ENCODE measurements at regions not wholly inside any gene's neighbourhood (a gene's known extent, or its start where the extent isn't known, plus 50 kb on each side); places are given as distances from the start of the nearest gene placed in this dataset.
"Not testable (repeated sequence)": the region's sequence is repeated elsewhere in the genome, so short reads cannot be mapped to it uniquely, and the experiment has no call there.

- peak; percentile 32 for DNase-seq
These were observed 1110.6 kb upstream of the ACVR2A start for GRCh38 chr2:146734042-146734820.

GRCh38 chr2:146730882-146731281 is 1113.9 kb upstream of the ACVR2A start:
- DNase-seq, result no peak

DNA sequence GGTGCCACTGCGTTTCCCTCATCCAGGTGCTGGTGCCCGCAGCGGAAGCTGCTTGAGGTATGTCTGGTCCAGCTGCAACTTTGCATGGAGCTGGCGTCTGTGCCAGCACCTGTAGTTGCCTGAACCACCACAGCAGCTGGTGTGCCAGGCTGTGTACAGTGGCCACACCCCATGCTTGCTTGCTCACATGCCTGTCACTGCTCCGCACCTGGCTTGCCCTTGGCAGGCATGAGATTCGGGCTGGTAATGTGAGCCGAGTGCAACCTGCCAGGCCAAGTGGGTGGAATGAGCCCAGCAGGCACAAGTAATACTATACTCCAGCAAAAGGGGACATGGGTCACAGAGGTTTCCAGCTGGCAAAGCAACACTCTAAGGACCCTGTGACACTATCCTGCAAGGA is 1123.3 kb upstream of the ACVR2A start:
- DNase-seq, result peak; percentile 50

DNA sequence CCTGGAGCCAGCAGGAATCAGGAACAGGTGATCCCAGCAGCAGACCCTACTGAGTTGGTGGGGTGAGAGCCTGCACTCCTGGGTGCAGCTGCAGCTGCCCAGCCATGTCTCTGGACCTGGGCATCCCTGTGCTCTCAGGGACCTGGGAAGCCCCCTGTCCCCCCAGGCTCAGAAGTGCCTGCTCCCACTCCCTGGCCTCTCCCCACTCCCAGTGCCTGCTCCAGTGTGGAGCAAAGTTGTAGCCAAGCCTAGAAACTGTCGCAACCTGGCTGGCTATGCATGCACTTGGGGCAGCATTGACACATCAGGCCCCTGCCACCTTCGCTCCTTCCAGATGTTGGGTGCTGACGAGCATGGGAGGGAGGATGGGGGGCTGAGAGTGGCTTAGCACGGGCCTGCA is 1124.7 kb upstream of the ACVR2A start:
- no peak for DNase-seq

- DNase-seq, result no peak
These were observed 1128.2 kb upstream of the ACVR2A start for GRCh38 chr2:146716591-146716990.

GRCh38 chr2:146709004-146709403 is 1135.8 kb upstream of the ACVR2A start:
- DNase-seq, result no peak

- DNase-seq, result no peak
These were observed 1143.6 kb upstream of the ACVR2A start for GRCh38 chr2:146701183-146701582.

GRCh38 chr2:146697307-146697706 is 1147.5 kb upstream of the ACVR2A start:
- no peak for DNase-seq

DNA sequence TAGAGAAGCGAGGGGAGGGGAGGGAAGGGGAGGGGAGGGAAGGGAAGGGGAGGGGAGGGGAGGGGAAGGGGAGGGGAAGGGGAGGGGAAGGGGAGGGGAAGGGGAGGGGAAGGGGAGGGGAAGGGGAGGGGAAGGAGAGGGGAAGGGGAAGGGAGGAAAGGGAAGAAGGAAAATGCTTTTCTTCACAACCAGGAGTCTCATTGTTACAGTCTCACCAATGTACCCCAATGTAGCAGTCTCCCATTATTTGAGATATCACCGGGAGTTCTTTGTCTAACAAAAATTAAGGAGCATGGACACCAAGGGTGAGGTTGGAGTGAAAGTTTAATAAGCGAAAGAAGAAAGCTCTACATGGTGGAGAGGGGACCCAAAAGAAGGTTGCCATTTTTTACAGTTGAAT is 1148.0 kb upstream of the ACVR2A start:
- not testable (repeated sequence) for DNase-seq

DNA sequence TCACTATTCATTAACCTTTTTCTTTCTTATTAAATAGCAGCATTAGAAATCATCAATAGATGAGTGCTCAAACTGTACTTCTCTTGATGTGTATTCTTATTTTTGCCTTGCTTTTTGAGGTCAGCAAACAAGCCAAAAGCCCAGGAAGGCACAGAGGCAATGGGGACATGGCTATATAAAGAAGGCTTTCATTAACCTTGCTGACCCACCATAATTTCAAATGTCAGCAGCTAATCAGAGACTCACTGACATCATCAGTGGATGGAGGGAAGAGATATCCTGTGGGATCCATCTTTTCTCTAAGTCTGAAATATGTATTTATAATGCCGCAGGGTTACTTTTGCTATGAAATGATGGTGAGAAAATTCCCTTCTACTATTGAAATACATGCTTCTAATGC is 1162.8 kb upstream of the ACVR2A start:
- no peak for DNase-seq

DNA sequence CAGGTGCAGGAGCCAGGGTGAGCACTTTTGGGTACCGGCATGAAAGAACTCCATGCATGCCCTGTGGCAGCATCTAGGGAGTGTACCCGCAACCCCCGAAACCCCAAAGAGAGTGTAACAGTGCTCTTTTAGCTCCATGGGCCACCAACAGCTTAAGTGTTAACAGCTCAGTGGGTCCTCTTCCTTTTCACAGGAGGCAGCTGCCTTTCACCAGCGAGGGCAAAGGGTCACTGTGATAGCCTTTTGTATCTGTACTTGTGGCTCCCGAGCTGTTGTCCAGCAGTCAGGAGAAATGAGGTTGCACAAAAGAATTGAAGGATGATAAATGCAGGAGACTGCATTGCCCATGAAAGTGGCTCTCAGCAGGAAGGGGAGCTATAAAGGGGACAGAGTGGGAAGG is 1166.3 kb upstream of the ACVR2A start:
- DNase-seq, result no peak

GRCh38 chr2:146677280-146677679 is 1167.5 kb upstream of the ACVR2A start:
- no peak for DNase-seq

GRCh38 chr2:146669735-146670134 is 1175.1 kb upstream of the ACVR2A start:
- DNase-seq, result no peak

DNA sequence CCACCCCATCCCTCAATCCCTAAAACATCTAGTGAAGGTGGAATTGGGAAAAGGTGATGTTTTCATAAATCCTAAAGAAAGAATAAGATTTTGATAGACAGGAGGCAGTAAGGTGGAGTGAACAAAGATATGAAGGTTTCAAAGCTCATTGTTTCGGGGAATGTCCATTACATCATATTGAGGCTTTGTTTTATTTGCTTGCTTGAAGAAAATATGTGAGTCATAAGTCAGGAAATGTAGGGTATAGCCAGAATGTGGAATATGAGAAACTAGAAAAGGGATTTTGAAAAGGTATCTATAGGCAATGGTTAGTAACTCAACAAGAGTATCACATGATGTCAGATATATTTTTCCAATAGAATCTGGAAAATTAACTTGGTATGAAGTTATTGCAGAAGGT is 1178.5 kb upstream of the ACVR2A start:
- no peak for DNase-seq

DNA sequence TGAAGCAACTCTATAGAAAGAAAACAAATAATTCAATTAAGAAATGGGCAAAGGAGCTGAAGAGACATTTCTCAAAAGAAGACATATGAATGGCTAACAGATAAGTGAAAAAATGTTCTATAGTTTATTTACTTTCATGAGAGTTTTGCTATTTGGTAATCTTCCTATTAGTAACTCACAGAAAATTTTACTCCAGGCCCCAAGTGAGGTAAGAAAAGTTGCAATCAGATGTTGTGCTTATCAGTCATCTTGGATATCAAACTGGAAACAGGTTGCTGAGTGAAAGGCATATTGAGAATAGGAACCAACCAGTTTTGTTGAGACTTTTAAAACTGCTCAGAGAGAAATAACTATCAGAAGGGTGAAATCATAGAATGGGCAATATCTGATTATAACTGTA is 1179.0 kb upstream of the ACVR2A start:
- DNase-seq, result no peak

DNA sequence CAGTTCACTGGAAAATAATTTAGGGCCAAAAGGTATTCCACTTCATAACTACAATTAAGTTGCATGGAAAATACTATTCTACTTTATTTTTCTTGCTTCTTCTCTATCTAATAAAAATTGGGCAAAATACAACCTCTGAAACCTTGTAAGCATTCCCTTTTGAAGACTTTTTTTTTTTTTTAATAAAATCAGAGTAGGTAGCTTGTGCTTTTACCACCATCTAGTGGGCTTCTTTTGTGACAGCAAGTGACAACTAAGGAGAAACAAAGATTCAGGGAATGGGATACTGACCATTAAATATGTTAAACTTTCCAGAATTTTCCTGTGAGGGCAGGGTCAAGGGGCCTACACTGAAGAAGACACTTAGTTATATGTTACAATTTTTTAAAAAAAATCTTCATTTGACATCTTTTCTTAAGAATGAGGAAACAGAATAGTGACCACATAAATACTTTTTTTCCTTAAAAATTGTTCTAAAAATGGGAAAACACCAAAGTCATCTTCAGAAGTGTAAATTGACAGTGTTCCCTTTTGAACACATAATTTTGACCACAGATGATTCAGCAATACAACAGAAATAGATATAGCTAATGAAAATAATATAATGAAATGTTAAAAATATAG is 1183.2 kb upstream of the ACVR2A start:
- DNase-seq, result no peak

- no peak for DNase-seq
These were observed 1184.9 kb upstream of the ACVR2A start for GRCh38 chr2:146659976-146660375.

DNA sequence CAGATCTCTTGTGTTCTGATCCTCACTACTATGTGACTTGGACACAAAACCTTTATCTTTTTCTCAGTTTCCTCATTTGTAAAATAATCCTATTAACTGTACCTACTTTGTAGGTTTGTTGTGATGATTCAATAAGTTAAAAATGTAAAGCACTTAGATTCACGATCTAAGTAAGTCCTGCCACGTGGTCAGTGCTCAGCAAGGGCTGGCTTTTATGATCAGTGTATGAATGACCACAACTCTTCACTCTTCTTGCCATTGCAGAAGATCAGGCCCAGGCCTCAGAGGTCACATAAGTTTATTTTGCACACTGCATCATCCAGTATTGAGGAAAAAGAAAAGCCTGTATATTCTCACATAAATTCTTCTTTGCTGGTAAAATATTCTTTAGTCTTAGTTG is 1192.5 kb upstream of the ACVR2A start:
- DNase-seq, result no peak

DNA sequence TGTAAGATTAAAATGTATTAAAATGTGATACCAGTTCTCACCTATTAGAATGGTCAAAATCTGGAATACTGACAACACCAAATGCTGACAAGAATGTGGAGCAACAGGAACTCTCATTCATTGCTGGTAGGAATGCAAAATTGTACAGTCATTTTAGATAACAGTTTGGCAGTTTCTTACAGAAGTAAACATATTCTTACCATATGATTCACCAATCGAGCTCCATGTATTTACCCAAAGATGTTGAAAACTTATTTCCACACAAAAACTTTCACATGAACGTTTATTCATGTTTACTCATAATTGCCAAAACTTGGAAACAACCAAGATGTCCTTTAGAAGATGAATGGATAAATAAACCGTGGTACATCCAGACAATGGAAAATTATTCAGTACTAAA is 1193.5 kb upstream of the ACVR2A start:
- DNase-seq, result no peak

DNA sequence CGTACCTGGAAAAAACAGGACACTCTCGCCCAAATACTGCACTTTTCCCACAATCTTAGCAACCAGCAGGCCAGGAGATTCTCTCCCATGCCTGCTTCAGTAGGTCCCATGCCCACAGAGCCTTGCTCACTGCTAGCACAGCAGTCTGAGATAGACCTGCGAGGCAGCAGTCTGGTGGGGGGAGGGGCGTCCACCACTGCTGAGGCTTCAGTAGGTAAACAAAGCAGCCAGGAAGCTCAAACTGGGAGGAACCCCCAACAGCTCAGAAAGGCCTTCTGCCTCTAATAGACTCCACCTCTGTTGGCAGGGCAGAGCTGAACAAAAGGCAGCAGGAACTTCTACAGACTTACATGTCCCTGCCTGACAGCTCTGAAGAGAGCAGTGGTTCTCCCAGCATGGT is 1202.8 kb upstream of the ACVR2A start:
- DNase-seq, result no peak

GRCh38 chr2:146634230-146635097 is 1210.4 kb upstream of the ACVR2A start:
- no peak for DNase-seq

DNA sequence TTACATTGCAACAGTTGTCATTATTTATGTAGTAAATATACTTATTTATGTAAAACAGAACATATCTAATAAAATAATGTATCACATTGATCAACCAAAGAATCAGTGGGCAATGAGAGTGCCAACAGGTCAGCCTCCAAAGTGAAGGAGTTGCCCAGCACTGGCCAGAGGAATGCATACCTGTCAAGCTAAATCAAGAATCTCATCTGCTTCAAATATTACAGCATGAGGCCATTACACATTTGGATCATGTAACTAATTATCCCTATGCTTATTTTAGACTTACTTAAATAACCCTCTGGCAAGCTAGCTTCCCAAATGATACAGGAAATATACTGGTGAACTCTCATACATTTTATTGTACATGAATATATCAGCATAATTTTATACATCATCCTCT is 1211.7 kb upstream of the ACVR2A start:
- DNase-seq, result no peak

DNA sequence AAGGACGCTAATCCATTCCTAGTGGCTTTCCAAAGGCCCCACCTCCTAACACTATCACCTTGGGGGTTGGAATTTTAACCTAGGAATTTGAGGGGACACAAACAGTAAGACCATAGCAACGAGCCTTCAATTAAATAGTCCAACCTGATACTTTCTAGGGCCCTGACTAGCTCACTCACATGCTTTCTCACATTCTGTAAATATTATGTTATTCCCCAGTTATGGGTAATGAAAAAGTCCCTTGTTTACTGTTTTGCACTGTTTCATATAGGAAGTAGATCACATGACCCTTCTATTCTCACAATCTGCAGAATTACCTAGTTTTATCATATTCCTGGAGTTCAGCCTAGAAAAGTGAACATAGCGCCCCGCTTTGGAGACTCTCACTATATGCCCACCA is 1212.1 kb upstream of the ACVR2A start:
- DNase-seq, result no peak

Data from NCI-H524 treated with DMSO at 0.1 percent for 48 hours (cell line).